Fibroblast of pulmonary artery (primary cell): ENCODE measurements at regions not wholly inside any gene's neighbourhood (a gene's known extent, or its start where the extent isn't known, plus 50 kb on each side); places are given as distances from the start of the nearest gene placed in this dataset.

Experiments used
- DNase-seq: peaks from one replicate; pipeline ENCODE4 v3.0.0-alpha.2; 2010; ENCODE audit warnings: low read depth
- H3K4me3 ChIP-seq: replicated peaks from 2 replicates; pipeline ENCODE4 v1.5.1; 2011; ENCODE audit warnings: low read depth, mild to moderate bottlenecking, control low read depth, low read length, moderate library complexity
- TF ChIP-seq, protein P1 (sequence below): IDR thresholded peaks from 2 replicates; pipeline ENCODE4 v1.5.1; 2011; ENCODE audit warnings: mild to moderate bottlenecking, control low read depth, low read length, inconsistent platforms; ENCODE audit errors: missing control alignments

DNA sequence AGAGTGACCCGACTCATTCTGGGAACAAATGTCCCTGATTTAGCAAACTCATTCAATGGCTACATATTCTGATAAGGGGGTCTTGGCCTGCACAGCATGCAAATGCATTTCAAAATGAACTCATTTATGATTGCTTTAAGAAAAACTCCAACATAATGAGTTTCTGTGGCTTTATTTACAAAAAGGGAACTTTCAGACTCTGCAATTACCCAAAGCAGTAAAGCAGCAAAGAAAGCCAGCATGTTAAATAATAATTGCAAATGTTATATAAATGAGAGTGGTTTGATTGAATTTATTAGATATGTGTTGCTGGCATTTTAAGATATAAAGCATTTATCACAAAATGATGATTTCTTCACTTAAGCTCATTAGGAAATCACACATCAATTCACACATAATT lies 295.7 kb downstream of the FBXW7 start:
- H3K4me3 ChIP-seq, result no peak overlapping the region
- TF ChIP-seq, protein P1, sequence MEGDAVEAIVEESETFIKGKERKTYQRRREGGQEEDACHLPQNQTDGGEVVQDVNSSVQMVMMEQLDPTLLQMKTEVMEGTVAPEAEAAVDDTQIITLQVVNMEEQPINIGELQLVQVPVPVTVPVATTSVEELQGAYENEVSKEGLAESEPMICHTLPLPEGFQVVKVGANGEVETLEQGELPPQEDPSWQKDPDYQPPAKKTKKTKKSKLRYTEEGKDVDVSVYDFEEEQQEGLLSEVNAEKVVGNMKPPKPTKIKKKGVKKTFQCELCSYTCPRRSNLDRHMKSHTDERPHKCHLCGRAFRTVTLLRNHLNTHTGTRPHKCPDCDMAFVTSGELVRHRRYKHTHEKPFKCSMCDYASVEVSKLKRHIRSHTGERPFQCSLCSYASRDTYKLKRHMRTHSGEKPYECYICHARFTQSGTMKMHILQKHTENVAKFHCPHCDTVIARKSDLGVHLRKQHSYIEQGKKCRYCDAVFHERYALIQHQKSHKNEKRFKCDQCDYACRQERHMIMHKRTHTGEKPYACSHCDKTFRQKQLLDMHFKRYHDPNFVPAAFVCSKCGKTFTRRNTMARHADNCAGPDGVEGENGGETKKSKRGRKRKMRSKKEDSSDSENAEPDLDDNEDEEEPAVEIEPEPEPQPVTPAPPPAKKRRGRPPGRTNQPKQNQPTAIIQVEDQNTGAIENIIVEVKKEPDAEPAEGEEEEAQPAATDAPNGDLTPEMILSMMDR, result no peak
- DNase-seq, result no peak

DNA sequence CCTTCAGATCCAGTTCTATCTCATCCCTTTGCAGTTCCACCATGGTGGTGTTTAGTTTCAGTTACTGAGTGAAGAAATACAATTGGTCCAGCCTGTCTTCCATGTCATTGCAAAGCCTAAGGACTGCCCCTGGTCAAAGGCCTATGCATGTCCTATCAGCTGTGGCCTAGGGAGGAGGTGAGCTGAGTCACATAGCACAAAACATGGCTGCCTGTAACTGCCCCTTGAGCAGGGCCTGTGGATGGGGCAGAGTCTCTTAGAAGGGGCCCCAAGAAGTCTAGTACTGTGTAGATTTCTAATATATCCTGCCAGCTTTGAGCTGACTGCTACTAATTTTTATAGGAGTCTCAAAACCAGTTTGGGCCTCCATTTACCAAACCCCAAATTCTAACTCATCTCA lies 296.7 kb downstream of the FBXW7 start:
- DNase-seq, result no peak
- TF ChIP-seq, protein P1, result no peak
- no peak overlapping the region for H3K4me3 ChIP-seq

DNA sequence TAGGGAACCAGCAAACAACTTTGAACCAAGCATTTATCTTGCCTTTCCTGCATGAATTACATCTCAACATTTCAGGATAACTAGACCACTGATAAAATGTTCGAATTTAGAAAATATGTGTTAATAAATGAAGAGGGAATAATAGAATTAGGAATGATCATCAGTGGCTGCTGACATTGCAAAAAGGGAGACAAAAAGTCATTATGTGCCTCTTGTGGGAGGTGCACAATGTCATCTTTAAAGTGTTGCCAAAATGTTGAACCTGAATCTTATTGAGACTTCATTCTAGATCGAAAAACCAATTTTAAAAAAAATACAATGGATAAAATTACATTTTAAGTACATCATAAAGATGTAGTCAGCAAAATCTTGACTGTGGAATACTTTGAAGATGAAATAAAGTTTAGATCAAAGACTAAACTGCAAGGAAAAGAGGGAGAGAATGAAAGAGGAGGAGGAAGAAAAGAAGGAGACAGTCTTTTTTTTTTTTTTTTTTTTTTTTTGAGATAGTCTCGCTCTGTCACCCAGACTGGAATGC lies 299.3 kb downstream of the FBXW7 start:
- no peak for DNase-seq
- TF ChIP-seq, protein P1, result no peak
- no peak overlapping the region for H3K4me3 ChIP-seq

DNA sequence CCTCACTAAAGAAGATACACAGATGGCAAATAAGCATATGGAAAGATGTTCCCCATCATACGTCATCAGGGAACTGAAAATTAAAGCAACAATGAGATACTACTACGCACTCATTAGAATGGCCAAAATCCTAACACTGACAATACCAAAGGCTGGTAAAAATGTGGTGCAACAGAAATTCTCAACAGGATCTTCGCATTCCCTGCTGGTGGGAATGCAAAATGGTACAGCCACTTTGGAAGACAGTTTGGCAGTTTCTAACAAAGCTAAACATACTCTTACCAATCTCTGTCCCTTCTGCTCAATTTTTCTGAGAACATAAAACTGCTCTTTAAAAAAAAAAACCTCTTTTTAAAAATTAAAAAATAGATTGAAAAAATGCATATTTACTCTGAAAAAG lies 300.2 kb downstream of the FBXW7 start:
- DNase-seq, result no peak
- no peak overlapping the region for H3K4me3 ChIP-seq
- TF ChIP-seq, protein P1, result no peak

DNA sequence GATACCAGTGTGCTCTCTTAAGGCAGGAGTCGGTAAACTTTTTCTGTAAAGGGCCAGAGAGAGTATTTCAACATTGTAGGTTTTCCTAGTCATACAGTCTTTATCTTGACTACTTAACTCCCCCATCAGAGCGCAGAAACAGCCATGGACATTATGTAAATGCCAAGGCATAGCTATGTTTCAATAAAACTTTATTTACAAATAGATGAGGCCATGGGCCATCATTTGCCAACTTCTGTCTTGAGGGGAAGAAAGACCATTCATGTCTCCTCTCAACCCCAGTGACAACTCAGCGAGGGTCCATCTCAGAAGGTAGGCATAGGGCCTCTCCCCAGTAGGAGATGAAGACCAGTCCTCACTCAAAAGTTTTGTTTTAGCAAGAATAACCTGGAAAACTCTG lies 301.3 kb downstream of the FBXW7 start:
- TF ChIP-seq, protein P1, result no peak
- H3K4me3 ChIP-seq, result no peak overlapping the region
- no peak for DNase-seq

DNA sequence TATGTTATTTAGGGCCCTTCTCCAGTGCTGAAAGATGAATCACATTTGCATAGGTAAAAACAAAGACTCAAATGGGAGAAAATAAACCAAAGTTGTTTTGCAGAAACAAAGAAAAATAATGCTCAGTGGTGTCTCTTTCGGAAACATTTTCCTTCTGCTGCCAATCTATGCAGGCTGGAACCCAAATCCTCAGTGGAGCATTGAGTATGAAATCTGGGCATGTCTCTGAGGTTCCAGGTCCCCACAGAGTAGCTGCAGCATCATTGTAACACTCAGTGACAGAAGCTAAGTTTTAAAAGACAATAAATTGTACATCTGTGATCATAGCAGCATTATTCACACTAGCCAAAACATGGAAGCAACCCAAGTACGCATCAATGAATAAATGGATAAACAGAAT lies 303.6 kb downstream of the FBXW7 start:
- TF ChIP-seq, protein P1, result no peak
- DNase-seq, result no peak
- no peak overlapping the region for H3K4me3 ChIP-seq

DNA sequence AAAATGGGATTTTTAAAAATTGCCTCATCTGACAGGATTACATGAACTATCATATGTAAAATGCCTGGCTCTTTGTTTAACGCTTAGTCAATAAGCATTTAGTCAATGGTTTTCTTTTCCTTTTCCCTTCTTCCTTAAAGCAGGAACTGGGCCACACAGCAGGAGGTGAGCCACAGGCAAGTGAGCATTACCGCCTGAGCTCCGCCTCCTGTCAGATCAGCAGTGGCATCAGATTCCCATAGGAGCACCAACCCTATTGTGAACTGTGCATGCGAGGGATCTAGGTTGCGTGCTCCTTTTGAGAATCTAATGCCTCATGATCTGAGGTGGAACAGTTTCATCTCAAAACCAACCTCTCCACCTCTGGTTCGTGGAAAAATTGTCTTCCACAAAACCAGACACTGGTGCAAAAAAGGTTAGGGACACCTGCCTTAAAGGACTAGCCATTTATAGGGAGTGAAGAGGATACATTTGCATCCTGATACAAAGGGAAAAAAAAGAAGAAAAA lies 306.1 kb downstream of the FBXW7 start:
- TF ChIP-seq, protein P1, result no peak
- H3K4me3 ChIP-seq, result no peak overlapping the region
- no peak for DNase-seq
